GM23338 (cell line): ENCODE measurements at regions not wholly inside any gene's neighbourhood (a gene's known extent, or its start where the extent isn't known, plus 50 kb on each side); places are given as distances from the start of the nearest gene placed in this dataset.

Experiments used
- EZH2phosphoT487 ChIP-seq: fragments of 200-600 bp; sonication (generic); IDR thresholded peaks from one replicate; pipeline ENCODE4 v1.8.1; 2018; ENCODE audit warnings: antibody characterized with exemption; ENCODE audit not compliant: unreplicated experiment
- JUNB ChIP-seq: IDR thresholded peaks from one replicate; pipeline ENCODE4 v1.6.1; 2016; ENCODE audit warnings: antibody characterized with exemption; ENCODE audit not compliant: unreplicated experiment
- NANOG ChIP-seq: IDR thresholded peaks from 2 replicates; pipeline ENCODE4 v1.6.1; 2016; ENCODE audit warnings: antibody characterized with exemption, borderline replicate concordance
- POLR2AphosphoS5 ChIP-seq: IDR thresholded peaks from 2 replicates; pipeline ENCODE4 v1.6.1; 2016; ENCODE audit warnings: antibody characterized with exemption, low read depth
- STAT1 ChIP-seq: IDR thresholded peaks from one replicate; pipeline ENCODE4 v1.6.1; 2016; ENCODE audit warnings: antibody characterized with exemption; ENCODE audit not compliant: unreplicated experiment
- ZNF331 ChIP-seq: fragments of 250-450 bp; sonication (Bioruptor Pico); IDR thresholded peaks from 2 replicates; pipeline ENCODE4 v1.5.0; 2020; ENCODE audit warnings: low read depth, mild to moderate bottlenecking, moderate library complexity
- TF ChIP-seq, protein P1 (sequence below): fragments of 250-450 bp; sonication (Bioruptor Pico); IDR thresholded peaks from 2 replicates; pipeline ENCODE4 v1.5.0; 2020; ENCODE audit warnings: mild to moderate bottlenecking, moderate library complexity
- TF ChIP-seq, protein P2 (sequence below): IDR thresholded peaks from 2 replicates; pipeline ENCODE4 v1.6.1; 2016; ENCODE audit warnings: antibody characterized with exemption
- TF ChIP-seq, protein P3 (sequence below): IDR thresholded peaks from one replicate; pipeline ENCODE4 v1.6.1; 2018; ENCODE audit warnings: antibody characterized with exemption; ENCODE audit not compliant: unreplicated experiment

DNA sequence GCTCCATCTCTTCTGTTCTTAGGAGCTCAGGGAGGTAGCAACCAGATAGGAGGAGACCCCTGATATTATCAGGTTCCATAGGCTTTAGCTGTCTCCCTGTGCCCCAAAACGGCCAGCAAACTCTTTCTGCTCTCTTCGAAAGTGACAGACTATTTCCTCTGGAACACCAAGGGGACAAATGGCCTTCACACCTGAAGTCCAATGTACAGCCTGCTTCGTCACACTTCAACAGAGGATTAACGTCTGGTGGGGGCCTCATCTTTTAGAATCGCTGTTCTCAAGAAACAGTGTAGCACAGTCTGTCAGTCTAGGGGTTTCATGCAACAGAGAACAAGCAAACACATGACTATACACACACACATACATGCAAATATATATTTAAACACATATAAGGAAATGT, 152.4 kb upstream of the SETMAR start (continued):
- TF ChIP-seq, protein P1, sequence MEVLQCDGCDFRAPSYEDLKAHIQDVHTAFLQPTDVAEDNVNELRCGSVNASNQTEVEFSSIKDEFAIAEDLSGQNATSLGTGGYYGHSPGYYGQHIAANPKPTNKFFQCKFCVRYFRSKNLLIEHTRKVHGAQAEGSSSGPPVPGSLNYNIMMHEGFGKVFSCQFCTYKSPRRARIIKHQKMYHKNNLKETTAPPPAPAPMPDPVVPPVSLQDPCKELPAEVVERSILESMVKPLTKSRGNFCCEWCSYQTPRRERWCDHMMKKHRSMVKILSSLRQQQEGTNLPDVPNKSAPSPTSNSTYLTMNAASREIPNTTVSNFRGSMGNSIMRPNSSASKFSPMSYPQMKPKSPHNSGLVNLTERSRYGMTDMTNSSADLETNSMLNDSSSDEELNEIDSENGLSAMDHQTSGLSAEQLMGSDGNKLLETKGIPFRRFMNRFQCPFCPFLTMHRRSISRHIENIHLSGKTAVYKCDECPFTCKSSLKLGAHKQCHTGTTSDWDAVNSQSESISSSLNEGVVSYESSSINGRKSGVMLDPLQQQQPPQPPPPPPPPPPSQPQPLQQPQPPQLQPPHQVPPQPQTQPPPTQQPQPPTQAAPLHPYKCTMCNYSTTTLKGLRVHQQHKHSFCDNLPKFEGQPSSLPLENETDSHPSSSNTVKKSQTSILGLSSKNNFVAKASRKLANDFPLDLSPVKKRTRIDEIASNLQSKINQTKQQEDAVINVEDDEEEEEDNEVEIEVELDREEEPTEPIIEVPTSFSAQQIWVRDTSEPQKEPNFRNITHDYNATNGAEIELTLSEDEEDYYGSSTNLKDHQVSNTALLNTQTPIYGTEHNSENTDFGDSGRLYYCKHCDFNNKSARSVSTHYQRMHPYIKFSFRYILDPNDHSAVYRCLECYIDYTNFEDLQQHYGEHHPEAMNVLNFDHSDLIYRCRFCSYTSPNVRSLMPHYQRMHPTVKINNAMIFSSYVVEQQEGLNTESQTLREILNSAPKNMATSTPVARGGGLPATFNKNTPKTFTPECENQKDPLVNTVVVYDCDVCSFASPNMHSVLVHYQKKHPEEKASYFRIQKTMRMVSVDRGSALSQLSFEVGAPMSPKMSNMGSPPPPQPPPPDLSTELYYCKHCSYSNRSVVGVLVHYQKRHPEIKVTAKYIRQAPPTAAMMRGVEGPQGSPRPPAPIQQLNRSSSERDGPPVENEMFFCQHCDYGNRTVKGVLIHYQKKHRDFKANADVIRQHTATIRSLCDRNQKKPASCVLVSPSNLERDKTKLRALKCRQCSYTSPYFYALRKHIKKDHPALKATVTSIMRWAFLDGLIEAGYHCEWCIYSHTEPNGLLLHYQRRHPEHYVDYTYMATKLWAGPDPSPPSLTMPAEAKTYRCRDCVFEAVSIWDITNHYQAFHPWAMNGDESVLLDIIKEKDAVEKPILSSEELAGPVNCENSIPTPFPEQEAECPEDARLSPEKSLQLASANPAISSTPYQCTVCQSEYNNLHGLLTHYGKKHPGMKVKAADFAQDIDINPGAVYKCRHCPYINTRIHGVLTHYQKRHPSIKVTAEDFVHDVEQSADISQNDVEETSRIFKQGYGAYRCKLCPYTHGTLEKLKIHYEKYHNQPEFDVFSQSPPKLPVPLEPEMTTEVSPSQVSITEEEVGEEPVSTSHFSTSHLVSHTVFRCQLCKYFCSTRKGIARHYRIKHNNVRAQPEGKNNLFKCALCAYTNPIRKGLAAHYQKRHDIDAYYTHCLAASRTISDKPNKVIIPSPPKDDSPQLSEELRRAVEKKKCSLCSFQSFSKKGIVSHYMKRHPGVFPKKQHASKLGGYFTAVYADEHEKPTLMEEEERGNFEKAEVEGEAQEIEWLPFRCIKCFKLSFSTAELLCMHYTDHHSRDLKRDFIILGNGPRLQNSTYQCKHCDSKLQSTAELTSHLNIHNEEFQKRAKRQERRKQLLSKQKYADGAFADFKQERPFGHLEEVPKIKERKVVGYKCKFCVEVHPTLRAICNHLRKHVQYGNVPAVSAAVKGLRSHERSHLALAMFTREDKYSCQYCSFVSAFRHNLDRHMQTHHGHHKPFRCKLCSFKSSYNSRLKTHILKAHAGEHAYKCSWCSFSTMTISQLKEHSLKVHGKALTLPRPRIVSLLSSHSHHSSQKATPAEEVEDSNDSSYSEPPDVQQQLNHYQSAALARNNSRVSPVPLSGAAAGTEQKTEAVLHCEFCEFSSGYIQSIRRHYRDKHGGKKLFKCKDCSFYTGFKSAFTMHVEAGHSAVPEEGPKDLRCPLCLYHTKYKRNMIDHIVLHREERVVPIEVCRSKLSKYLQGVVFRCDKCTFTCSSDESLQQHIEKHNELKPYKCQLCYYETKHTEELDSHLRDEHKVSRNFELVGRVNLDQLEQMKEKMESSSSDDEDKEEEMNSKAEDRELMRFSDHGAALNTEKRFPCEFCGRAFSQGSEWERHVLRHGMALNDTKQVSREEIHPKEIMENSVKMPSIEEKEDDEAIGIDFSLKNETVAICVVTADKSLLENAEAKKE (CRISPR knock-in tag), result no peak
- TF ChIP-seq STAT1 (no peak), NANOG (no peak), EZH2phosphoT487 (no peak), POLR2AphosphoS5 (no peak), ZNF331 (CRISPR knock-in tag) (no peak), JUNB (no peak)
- TF ChIP-seq, protein P2, sequence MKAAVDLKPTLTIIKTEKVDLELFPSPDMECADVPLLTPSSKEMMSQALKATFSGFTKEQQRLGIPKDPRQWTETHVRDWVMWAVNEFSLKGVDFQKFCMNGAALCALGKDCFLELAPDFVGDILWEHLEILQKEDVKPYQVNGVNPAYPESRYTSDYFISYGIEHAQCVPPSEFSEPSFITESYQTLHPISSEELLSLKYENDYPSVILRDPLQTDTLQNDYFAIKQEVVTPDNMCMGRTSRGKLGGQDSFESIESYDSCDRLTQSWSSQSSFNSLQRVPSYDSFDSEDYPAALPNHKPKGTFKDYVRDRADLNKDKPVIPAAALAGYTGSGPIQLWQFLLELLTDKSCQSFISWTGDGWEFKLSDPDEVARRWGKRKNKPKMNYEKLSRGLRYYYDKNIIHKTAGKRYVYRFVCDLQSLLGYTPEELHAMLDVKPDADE, result no peak
- TF ChIP-seq, protein P3, sequence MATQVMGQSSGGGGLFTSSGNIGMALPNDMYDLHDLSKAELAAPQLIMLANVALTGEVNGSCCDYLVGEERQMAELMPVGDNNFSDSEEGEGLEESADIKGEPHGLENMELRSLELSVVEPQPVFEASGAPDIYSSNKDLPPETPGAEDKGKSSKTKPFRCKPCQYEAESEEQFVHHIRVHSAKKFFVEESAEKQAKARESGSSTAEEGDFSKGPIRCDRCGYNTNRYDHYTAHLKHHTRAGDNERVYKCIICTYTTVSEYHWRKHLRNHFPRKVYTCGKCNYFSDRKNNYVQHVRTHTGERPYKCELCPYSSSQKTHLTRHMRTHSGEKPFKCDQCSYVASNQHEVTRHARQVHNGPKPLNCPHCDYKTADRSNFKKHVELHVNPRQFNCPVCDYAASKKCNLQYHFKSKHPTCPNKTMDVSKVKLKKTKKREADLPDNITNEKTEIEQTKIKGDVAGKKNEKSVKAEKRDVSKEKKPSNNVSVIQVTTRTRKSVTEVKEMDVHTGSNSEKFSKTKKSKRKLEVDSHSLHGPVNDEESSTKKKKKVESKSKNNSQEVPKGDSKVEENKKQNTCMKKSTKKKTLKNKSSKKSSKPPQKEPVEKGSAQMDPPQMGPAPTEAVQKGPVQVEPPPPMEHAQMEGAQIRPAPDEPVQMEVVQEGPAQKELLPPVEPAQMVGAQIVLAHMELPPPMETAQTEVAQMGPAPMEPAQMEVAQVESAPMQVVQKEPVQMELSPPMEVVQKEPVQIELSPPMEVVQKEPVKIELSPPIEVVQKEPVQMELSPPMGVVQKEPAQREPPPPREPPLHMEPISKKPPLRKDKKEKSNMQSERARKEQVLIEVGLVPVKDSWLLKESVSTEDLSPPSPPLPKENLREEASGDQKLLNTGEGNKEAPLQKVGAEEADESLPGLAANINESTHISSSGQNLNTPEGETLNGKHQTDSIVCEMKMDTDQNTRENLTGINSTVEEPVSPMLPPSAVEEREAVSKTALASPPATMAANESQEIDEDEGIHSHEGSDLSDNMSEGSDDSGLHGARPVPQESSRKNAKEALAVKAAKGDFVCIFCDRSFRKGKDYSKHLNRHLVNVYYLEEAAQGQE, result no peak
